A549 (cell line): ENCODE measurements at regions not wholly inside any gene's neighbourhood (a gene's known extent, or its start where the extent isn't known, plus 50 kb on each side); places are given as distances from the start of the nearest gene placed in this dataset.
"Not testable (repeated sequence)": the region's sequence is repeated elsewhere in the genome, so short reads cannot be mapped to it uniquely, and the experiment has no call there.

ENCODE experiments used
- ATAC-seq, 2 experiments: fragments of 200-7000 bp in 1 of 2; fragments of >200 bp in 1 of 2; cut with Nextera tagmentation in 1 of 2; cut with Tn5 transposase in 1 of 2; 3 replicates each; pipeline versions ENCODE4 v1.8.0 to v1.9.1; 2018 to 2020; ENCODE audit warnings: mild to moderate bottlenecking in 1 of 2, moderate library complexity in 1 of 2
- CTCF ChIA-PET: fragments of 300-600 bp; sonication (Branson Sonifier 250); formaldehyde crosslinking; extraction: SDS; loops from one replicate; lab custom pipeline; 2021; ENCODE audit warnings: antibody characterized with exemption, inconsistent platforms; lab: Yijun Ruan, JAX
- POLR2A ChIA-PET: fragments of 350-600 bp; formaldehyde crosslinking; extraction: SDS; loops from one replicate; lab custom pipeline; 2021; ENCODE audit warnings: antibody characterized with exemption, inconsistent platforms; lab: Yijun Ruan, JAX
- DNase-seq, 2 experiments: peaks; one replicate each; pipeline versions ENCODE4 v3.0.0 to v3.0.0-alpha.2; 2011 to 2016; ENCODE audit warnings: low read depth in 1 of 2, low spot score in 1 of 2
- FAIRE-seq: peaks from 2 replicates; lab custom pipeline; 2011; peaks lifted over from hg19 to GRCh38; lab: Jason Lieb, UNC
- H3K27ac ChIP-seq, 2 experiments: fragments of >200 bp; sonication (Bioruptor Twin); formaldehyde crosslinking; 3 replicates each; pipeline ENCODE4 v1.5.1; 2016 to 2017
- H3K4me1 ChIP-seq: fragments of >200 bp; sonication (Bioruptor Twin); formaldehyde crosslinking; 3 replicates; pipeline ENCODE4 v1.6.1; 2016
- H3K4me2 ChIP-seq: fragments of >200 bp; sonication (Bioruptor Twin); formaldehyde crosslinking; 3 replicates; pipeline ENCODE4 v1.6.1; 2016
- H3K4me3 ChIP-seq: fragments of >200 bp; sonication (Bioruptor Twin); formaldehyde crosslinking; 3 replicates; pipeline ENCODE4 v1.5.1; 2016
- H3K9me3 ChIP-seq: fragments of >200 bp; sonication (Bioruptor Twin); formaldehyde crosslinking; 3 replicates; pipeline ENCODE4 v1.6.1; 2016
- ATOH8 ChIP-seq: fragments of 250-450 bp; sonication (Bioruptor Pico); IDR thresholded peaks from 2 replicates; pipeline ENCODE4 v1.5.0; 2020; ENCODE audit warnings: low read depth, mild to moderate bottlenecking, moderate library complexity
- BCL3 ChIP-seq: fragments of >200 bp; sonication (Bioruptor Twin); formaldehyde crosslinking; IDR thresholded peaks from 3 replicates; pipeline ENCODE4 v1.6.1; 2016
- BHLHE40 ChIP-seq: IDR thresholded peaks from 2 replicates; pipeline ENCODE4 v1.6.1; 2012; ENCODE audit warnings: low read depth, low read length, inconsistent platforms
- CBX2 ChIP-seq: fragments of 200-600 bp; sonication (generic); IDR thresholded peaks from 2 replicates; pipeline ENCODE4 v1.6.1; 2016; ENCODE audit warnings: low read depth, mild to moderate bottlenecking, borderline replicate concordance
- CEBPB ChIP-seq, 2 experiments: fragments of >200 bp in 1 of 2; sonication (Bioruptor Twin) in 1 of 2; formaldehyde crosslinking in 1 of 2; IDR thresholded peaks; 2 replicates each; pipeline ENCODE4 v1.6.1; 2012 to 2016
- CHD4 ChIP-seq: fragments of 200-600 bp; sonication (generic); IDR thresholded peaks from 2 replicates; pipeline ENCODE4 v1.6.1; 2016; ENCODE audit warnings: antibody characterized with exemption, mild to moderate bottlenecking, borderline replicate concordance
- E2F6 ChIP-seq: IDR thresholded peaks from 2 replicates; pipeline ENCODE4 v1.6.1; 2012; ENCODE audit warnings: low read depth, borderline replicate concordance
- EHMT2 ChIP-seq: fragments of 200-600 bp; sonication (generic); IDR thresholded peaks from 2 replicates; pipeline ENCODE4 v1.6.1; 2016; ENCODE audit warnings: antibody characterized with exemption, low read depth, mild to moderate bottlenecking, moderate library complexity
- FOSL2 ChIP-seq, 2 experiments: fragments of 450-650 bp in 1 of 2; fragments of >200 bp in 1 of 2; sonication (Bioruptor Twin) in 1 of 2; formaldehyde crosslinking; IDR thresholded peaks; 2 replicates each; pipeline versions ENCODE4 v1.5.0 to v1.6.1; 2016 to 2020; ENCODE audit warnings: mild to moderate bottlenecking in 1 of 2, moderate library complexity in 1 of 2
- GATA3 ChIP-seq: IDR thresholded peaks from 2 replicates; pipeline ENCODE4 v1.6.1; 2012; ENCODE audit warnings: borderline replicate concordance
- HDAC2 ChIP-seq: fragments of 200-600 bp; sonication (generic); IDR thresholded peaks from 2 replicates; pipeline ENCODE4 v1.6.1; 2016
- HEYL ChIP-seq: fragments of 250-450 bp; sonication (Bioruptor Pico); IDR thresholded peaks from 2 replicates; pipeline ENCODE4 v1.8.0; 2021; ENCODE audit warnings: mild to moderate bottlenecking, moderate library complexity
- HMGXB4 ChIP-seq: fragments of 250-450 bp; sonication (Bioruptor Pico); IDR thresholded peaks from 2 replicates; pipeline ENCODE4 v1.5.0; 2021; ENCODE audit warnings: mild to moderate bottlenecking, moderate library complexity, borderline replicate concordance
- HOXA7 ChIP-seq: fragments of 250-450 bp; sonication (Bioruptor Pico); IDR thresholded peaks from 2 replicates; pipeline ENCODE4 v1.5.0; 2020; ENCODE audit warnings: mild to moderate bottlenecking, moderate library complexity
- HOXB5 ChIP-seq: fragments of 250-450 bp; sonication (Bioruptor Pico); IDR thresholded peaks from 2 replicates; pipeline ENCODE4 v1.5.0; 2020; ENCODE audit warnings: mild to moderate bottlenecking, moderate library complexity
- JUN ChIP-seq, 2 experiments: fragments of >200 bp; sonication (Bioruptor Twin); formaldehyde crosslinking; IDR thresholded peaks; 2 replicates in 1 of 2; 3 replicates in 1 of 2; pipeline ENCODE4 v1.6.1; 2016 to 2017
- JUNB ChIP-seq: fragments of >200 bp; sonication (Bioruptor Twin); formaldehyde crosslinking; IDR thresholded peaks from 2 replicates; pipeline ENCODE4 v1.6.1; 2016
- MAFK ChIP-seq: fragments of 450-650 bp; IDR thresholded peaks from 2 replicates; pipeline ENCODE4 v1.6.1; 2014; ENCODE audit not compliant: partially characterized antibody
- MAX ChIP-seq: IDR thresholded peaks from 2 replicates; pipeline ENCODE4 v1.6.1; 2012
- NFE2L2 ChIP-seq: fragments of 150-350 bp; conservative IDR thresholded peaks from 2 replicates; pipeline ENCODE4 v1.6.1; 2014; ENCODE audit warnings: low read length
- PBX3 ChIP-seq: IDR thresholded peaks from 2 replicates; pipeline ENCODE4 v1.6.1; 2012
- PHF8 ChIP-seq: fragments of 200-600 bp; sonication (generic); IDR thresholded peaks from 2 replicates; pipeline ENCODE4 v1.6.1; 2016; ENCODE audit warnings: low read depth, mild to moderate bottlenecking, antibody characterized with exemption, moderate library complexity, borderline replicate concordance
- SREBF2 ChIP-seq: fragments of 450-650 bp; IDR thresholded peaks from 2 replicates; pipeline ENCODE4 v1.6.1; 2014; ENCODE audit warnings: mild to moderate bottlenecking, moderate library complexity
- ZC3H11A ChIP-seq: fragments of 450-650 bp; IDR thresholded peaks from 2 replicates; pipeline ENCODE4 v1.6.1; 2014; ENCODE audit warnings: antibody characterized with exemption, mild to moderate bottlenecking
- ZFP36 ChIP-seq: fragments of 450-650 bp; IDR thresholded peaks from 2 replicates; pipeline ENCODE4 v1.6.1; 2014; ENCODE audit warnings: borderline replicate concordance; ENCODE audit not compliant: partially characterized antibody
- whole genome bisulfite sequencing: methylation state at CpG from one replicate; pipeline ENCODE4 v1.1.6; 2017; ENCODE audit errors: missing lambda C conversion rate; 5-methylcytosine and 5-hydroxymethylcytosine counted together

GRCh38 chr12:87425942-87426554 lies 603.2 kb downstream of the C12orf50 start:
- ChIA-PET POLR2A (no interaction called here), CTCF (interaction anchor here (0.6 kb wide), 1 partner anchor 9 kb away, joined by 3 read pairs; no protein-coding TSS in a partner anchor)
- Histone ChIP-seq H3K9me3 (peaks cover 29% of the 10 kb centered on the region; the same call in 2 of the 3 replicates), H3K4me3 (no peak overlapping the region), H3K27ac (no peak overlapping the region), H3K4me1 (no peaks in the 10 kb centered on the region), H3K4me2 (no peak overlapping the region)
- FAIRE-seq: peak; percentile 54
- WGBS: 11% methylated on average over 2 of the region's 2 CpGs
- peak in 1 of 2 experiments; percentile 72 for DNase-seq
- TF ChIP-seq EHMT2: no peak
- peak; percentile 22; the same call in 1 of the 2 replicates for TF ChIP-seq MAX
- no peak for TF ChIP-seq FOSL2 (IDR thresholded peaks at IDR 0.05)
- peak; percentile 23; the same call in 1 of the 2 replicates for TF ChIP-seq FOSL2 (CRISPR knock-in tag; IDR thresholded peaks at IDR 0.05)
- no peak for TF ChIP-seq ZC3H11A
- TF ChIP-seq GATA3: peak; percentile 55; the same call in 1 of the 2 replicates
- 0 out of 2 replicates have a peak, but pooled peaks have one; percentile 27 for TF ChIP-seq JUNB
- peak in 1 of 2 experiments; percentile 72; a peak in 2 of 6 replicates for ATAC-seq

GRCh38 chr12:87421233-87421632 lies 608.0 kb downstream of the C12orf50 start:
- FAIRE-seq, H3K4me2 ChIP-seq, POLR2A ChIA-PET, H3K27ac ChIP-seq, H3K4me3 ChIP-seq, ATAC-seq, H3K4me1 ChIP-seq, CTCF ChIA-PET, DNase-seq: not testable (repeated sequence)
- peaks cover 11% of the 10 kb centered on the region for H3K9me3 ChIP-seq
- 89% methylated on average over 2 of the region's 2 CpGs for WGBS
- peak; percentile 67 for TF ChIP-seq MAFK
- TF ChIP-seq, all 56 proteins: peak for 1; not testable (repeated sequence) for 55

- ChIA-PET POLR2A (no interaction called here), CTCF (no interaction called here)
- H3K4me1 ChIP-seq: 0 out of 3 replicates have a peak, but pooled peaks cover 4% of the 10 kb centered on the region
- no peak overlapping the region for H3K4me3 ChIP-seq
- H3K4me2 ChIP-seq: no peak overlapping the region
- no peak for ATAC-seq
- DNase-seq: no peak
- no peak for FAIRE-seq
- peaks cover 7% of the 10 kb centered on the region; the same call in 2 of the 3 replicates for H3K9me3 ChIP-seq
- 84% methylated on average over 2 of the region's 2 CpGs for WGBS
- no peak overlapping the region for H3K27ac ChIP-seq
- no peak for TF ChIP-seq HMGXB4 (CRISPR knock-in tag)
- no peak for TF ChIP-seq MAFK
- no peak for TF ChIP-seq PHF8
- TF ChIP-seq HOXB5 (CRISPR knock-in tag): no peak
- no peak for TF ChIP-seq HOXA7 (CRISPR knock-in tag)
- no peak for TF ChIP-seq ZFP36
- no peak for TF ChIP-seq JUN (IDR thresholded peaks at IDR 0.05)
- TF ChIP-seq BHLHE40: no peak
- TF ChIP-seq HEYL: no peak
These were observed 615.4 kb downstream of the C12orf50 start for GRCh38 chr12:87413784-87414183.

GRCh38 chr12:87406926-87407325 lies 622.3 kb downstream of the C12orf50 start:
- no peak for ATAC-seq
- no peak for FAIRE-seq
- ChIA-PET CTCF (no interaction called here), POLR2A (no interaction called here)
- Histone ChIP-seq H3K27ac (no peak overlapping the region), H3K4me2 (no peak overlapping the region), H3K4me1 (no peaks in the 10 kb centered on the region), H3K9me3 (peaks cover 1% of the 10 kb centered on the region; the same call in 1 of the 3 replicates), H3K4me3 (no peak overlapping the region)
- no peak for DNase-seq
- WGBS: 79% methylated on average over 1 of the region's 1 CpG
- TF ChIP-seq MAFK (no peak), NFE2L2 (no peak), ATOH8 (CRISPR knock-in tag) (no peak), CBX2 (no peak), CEBPB (IDR thresholded peaks at IDR 0.05) (no peak), E2F6 (no peak), HDAC2 (no peak), PBX3 (no peak), SREBF2 (no peak), BCL3 (no peak), CHD4 (no peak)
